ENCODE measurements at regions not wholly inside any gene's neighbourhood (a gene's known extent, or its start where the extent isn't known, plus 50 kb on each side); places are given as distances from the start of the nearest gene placed in this dataset.

DNA sequence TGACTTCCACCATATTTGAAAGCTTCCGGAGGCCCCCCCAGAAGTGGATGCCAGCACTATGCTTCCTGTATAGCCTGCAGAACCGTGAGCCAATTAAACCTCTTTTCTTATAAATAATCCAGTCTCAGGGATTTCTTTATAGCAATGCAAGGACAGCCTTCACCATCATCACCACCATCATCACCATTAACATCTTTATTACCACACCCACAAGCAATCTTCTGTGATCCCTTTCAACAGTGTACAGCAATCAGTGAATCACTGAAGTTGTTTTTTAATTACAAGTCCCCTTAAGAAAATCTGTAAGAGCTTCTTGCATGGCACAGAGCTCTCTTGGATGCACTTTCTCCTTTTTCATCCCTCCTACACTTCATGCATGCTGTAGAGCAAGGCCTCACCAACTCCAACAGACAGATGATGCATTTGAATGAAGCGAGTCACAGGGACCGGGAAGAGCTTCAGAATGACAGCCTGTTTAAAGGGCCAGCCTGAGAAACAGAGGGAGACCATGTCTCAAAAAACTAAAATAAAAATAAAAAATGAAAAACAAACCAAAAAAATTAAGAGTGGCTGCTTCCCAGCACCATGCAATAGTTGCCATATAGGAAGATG, 83.6 kb upstream of the VASH1 start:
- no peak overlapping the region for H3K4me3 ChIP-seq
- H3K4me1 ChIP-seq (ENCODE audit: insufficient read depth) = no peaks in the 10 kb centered on the region
- no peak for DNase-seq
- WGBS, 3 donors = 66 to 84% (median 77%) methylated on average over 4 of the region's 4 CpGs
- H3K9me3 ChIP-seq = no peaks in the 10 kb centered on the region
- intact Hi-C loops (cut with DNase I) = no loop called here
- H3K27me3 ChIP-seq = peaks cover 2% of the 10 kb centered on the region
- no peaks in the 10 kb centered on the region for H3K36me3 ChIP-seq
- no peak overlapping the region for H3K27ac ChIP-seq
- TF ChIP-seq EP300 (IDR thresholded peaks at IDR 0.05) (no peak), POLR2A (IDR thresholded peaks at IDR 0.05) (no peak)
- TF ChIP-seq, protein P1, sequence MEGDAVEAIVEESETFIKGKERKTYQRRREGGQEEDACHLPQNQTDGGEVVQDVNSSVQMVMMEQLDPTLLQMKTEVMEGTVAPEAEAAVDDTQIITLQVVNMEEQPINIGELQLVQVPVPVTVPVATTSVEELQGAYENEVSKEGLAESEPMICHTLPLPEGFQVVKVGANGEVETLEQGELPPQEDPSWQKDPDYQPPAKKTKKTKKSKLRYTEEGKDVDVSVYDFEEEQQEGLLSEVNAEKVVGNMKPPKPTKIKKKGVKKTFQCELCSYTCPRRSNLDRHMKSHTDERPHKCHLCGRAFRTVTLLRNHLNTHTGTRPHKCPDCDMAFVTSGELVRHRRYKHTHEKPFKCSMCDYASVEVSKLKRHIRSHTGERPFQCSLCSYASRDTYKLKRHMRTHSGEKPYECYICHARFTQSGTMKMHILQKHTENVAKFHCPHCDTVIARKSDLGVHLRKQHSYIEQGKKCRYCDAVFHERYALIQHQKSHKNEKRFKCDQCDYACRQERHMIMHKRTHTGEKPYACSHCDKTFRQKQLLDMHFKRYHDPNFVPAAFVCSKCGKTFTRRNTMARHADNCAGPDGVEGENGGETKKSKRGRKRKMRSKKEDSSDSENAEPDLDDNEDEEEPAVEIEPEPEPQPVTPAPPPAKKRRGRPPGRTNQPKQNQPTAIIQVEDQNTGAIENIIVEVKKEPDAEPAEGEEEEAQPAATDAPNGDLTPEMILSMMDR (IDR thresholded peaks at IDR 0.05) = no peak

DNA sequence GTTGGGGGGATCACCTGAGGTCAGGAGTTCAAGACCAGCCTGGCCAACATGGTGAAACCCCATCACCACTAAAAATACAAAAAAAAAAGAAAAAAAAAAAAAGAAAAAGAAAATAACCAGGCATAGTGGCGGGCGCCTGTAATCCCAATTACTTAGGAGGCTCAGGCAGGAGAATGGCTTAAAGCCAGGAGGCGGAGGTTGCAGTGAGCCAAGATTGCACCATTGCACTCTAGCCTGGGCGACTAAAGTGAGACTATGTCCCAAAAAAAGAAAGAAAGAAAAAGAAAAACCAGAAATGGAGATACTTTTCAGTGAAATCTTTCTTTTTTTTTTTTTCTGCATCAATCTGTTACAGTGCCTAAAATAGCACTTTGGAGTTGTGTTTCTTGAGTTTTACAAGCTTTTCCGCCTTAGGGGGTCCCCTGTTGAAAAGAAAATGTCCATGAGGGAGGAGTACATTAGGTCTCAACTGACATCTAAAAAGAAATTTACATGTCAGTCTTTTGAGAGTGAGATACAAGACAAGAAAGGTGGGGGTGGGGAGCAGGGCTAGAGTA, 82.9 kb upstream of the VASH1 start:
- Histone ChIP-seq H3K27me3 (peaks cover 2% of the 10 kb centered on the region), H3K4me1 (ENCODE audit: insufficient read depth) (no peaks in the 10 kb centered on the region), H3K27ac (no peak overlapping the region), H3K9me3 (no peaks in the 10 kb centered on the region), H3K36me3 (no peaks in the 10 kb centered on the region), H3K4me3 (no peak overlapping the region)
- intact Hi-C loops (cut with DNase I) = no loop called here
- WGBS, 3 donors = 87 to 91% (median 88%) methylated on average over 5 of the region's 5 CpGs
- no peak for DNase-seq
- TF ChIP-seq, protein P1 (IDR thresholded peaks at IDR 0.05) = no peak
- TF ChIP-seq POLR2A (IDR thresholded peaks at IDR 0.05) = no peak

DNA sequence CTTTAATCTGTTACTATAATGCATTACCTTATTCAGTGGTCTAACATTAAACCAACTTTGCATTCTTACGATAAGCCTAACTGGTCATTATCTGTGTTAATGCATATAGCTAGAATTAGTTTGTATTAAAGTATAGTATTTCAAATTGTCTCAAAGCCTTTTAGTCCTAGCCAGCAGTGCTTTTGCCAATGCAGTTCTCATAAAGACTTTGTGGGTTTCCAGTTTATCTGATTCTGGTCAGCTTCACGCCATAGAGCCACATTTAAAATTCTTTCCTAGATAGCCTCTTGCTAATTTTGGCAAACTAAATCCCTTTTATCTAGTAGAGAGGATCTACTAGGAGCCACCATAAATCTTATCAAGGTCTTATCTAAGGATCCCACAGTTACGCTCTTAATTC, 78.9 kb upstream of the VASH1 start:
- WGBS, 3 donors = 82 to 89% (median 87%) methylated on average over 3 of the region's 3 CpGs
- H3K27me3 ChIP-seq = peaks cover 2% of the 10 kb centered on the region
- H3K27ac ChIP-seq = no peak overlapping the region
- H3K4me1 ChIP-seq (ENCODE audit: insufficient read depth) = no peaks in the 10 kb centered on the region
- no peak for DNase-seq
- H3K4me3 ChIP-seq = no peak overlapping the region
- H3K36me3 ChIP-seq = no peaks in the 10 kb centered on the region
- TF ChIP-seq EP300 (IDR thresholded peaks at IDR 0.05) (no peak), POLR2A (IDR thresholded peaks at IDR 0.05) (no peak)
- TF ChIP-seq, protein P1 (IDR thresholded peaks at IDR 0.05) = no peak
- intact Hi-C loops (cut with DNase I) = no loop called here
- no peaks in the 10 kb centered on the region for H3K9me3 ChIP-seq

DNA sequence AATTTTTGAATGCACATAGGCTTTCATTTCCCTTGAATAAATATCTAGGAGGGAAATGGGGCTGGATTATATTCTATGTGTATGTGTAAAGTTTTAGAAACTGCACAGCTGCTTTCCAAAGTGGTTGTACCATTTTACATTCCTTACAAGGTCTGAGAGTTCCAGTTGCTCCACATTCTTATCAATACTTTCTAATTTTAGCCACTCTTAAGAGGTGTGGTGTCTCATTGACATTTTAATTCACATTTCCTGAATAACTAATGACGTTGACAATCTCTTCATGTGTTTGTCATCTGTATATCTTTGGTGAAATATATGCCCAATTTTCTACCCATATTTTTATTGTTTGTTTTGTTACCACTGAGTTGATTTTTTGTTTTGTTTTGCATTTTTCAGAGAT, 74.6 kb upstream of the VASH1 start:
- DNase-seq = no peak
- Histone ChIP-seq H3K9me3 (no peaks in the 10 kb centered on the region), H3K36me3 (no peaks in the 10 kb centered on the region), H3K27me3 (no peaks in the 10 kb centered on the region), H3K27ac (no peak overlapping the region), H3K4me3 (no peak overlapping the region), H3K4me1 (ENCODE audit: insufficient read depth) (no peaks in the 10 kb centered on the region)
- no peak for TF ChIP-seq POLR2A (IDR thresholded peaks at IDR 0.05)
- TF ChIP-seq, protein P1 (IDR thresholded peaks at IDR 0.05) = no peak
- TF ChIP-seq EP300 (IDR thresholded peaks at IDR 0.05) = no peak
- intact Hi-C loops (cut with DNase I) = no loop called here
- 74 to 76% (median 76%) methylated on average over 1 of the region's 1 CpG for WGBS, 3 donors

All from ovary (tissue), 7 donors.